HuH-7.5 (cell line): ENCODE measurements at regions not wholly inside any gene's neighbourhood (a gene's known extent, or its start where the extent isn't known, plus 50 kb on each side); places are given as distances from the start of the nearest gene placed in this dataset.

ENCODE experiments used
- DNase-seq: peaks from one replicate; pipeline ENCODE4 v3.0.0; 2011; ENCODE audit warnings: low spot score

DNA sequence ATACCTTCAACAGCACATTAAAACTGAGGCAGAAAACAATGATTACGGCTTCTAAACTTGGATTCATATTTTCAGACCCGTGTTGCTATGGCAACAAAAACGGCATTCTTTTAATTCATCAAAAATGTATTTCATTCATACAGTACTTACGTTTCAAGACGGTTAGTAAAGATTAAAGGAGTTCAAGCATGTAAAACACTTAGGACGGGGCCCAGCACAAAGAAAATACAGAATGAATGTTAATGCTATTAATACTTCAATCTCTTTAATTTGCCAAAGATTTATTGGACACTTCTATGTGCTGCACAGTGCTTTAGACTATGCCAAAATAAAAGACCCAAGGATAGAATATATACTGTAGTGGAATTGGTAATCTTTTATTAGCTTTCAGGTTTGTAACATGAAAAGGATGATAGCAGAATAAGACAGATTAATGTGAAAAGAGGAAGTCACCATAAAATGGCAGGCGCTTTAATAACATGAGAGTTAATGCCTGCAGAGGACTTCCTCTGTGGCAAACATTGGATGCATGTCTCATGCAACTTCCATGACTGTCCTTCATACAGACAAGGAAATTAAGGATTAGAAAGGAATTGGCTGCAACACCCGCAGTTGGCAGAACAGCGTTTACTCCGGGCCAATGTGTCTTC is 201.6 kb upstream of the KLF6 start:
- DNase-seq, result no peak

DNA sequence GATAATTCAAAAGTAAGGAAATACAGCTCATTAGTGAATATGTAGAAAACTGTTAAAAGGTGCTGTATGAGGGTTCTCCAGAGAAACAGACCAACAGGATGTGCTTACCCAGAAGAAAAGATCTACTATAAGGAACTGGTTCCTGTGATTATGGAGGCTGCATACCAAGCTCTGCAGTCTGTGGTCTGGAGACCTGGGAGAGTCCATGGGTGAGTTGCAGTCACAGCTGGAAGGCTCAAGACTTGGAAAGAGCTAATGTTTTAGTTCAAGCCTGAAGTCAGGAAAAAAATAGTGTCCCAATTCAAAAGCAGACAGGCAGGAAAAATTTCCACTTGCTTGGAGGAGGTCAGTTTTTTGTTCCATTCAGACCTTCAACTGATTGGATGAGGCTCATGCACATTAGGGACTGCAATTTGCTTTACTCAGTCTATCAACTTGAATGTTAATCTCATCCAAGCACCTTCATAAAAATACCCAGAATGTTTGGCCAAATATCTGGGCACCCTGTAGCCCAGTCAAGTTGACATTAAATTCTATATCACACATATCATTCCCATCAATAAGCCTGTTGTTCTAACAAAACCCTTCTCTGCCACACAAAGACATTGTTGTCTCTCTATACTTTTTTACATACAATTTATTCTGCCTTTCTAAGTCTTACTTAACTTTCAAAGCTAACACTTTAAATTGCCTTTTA is 197.9 kb upstream of the KLF6 start:
- DNase-seq, result no peak

DNA sequence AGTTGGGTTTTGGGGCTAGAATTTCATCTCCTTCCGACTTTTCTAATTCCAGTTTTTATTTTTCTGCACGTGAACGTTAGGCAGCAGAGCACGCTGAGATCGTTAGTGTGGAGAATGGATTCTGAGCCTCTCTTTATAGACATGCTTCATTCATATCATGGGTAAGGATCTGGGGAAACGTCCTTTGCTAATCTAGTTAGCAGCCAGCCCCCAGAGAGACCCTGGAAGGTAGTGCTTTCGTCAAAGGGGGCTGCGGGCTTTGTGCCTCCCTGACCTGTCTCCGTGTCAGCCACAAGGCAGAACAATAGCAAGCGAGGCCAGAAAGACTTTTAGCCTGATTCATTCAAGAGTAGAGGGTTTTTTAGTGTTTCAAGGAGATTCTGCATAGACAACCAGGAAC is 196.3 kb upstream of the KLF6 start:
- no peak for DNase-seq

DNA sequence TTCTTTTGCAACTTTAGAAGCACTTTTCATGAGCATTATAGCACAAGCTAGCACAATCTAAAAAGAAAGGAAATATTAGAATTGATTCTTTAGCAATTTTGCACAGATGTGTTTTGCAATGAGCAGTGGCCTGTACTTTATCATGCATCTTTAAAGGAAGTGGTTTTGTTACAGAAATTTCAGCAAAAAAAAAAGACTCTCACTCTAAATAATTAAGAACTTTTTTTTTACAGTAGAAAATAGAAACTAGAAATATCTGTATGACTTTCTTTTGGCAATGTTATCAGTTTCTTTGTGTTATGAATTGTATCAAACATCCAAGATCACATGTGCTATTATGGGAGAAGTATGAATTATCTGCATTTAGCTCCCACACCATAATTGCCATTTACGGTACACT is 195.7 kb upstream of the KLF6 start:
- DNase-seq, result no peak

DNA sequence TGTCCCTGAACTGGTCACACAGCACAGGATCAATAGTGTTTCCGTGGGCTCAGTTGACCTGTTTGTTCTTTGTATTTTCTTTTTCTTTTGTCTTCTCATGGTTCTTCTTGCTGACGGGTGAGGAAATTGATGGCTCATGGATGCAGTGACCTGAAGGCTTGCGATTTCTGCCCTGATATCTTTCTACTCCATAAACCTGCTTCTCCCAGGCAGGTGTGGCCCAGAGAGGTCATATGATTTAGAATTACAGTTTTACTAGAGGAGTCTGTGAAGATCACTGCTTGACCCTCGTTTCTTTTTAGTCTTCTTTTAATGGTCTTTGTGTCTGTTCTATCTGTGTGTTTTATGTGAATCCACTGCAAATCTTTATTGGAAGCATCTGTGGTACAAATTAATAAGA is 195.1 kb upstream of the KLF6 start:
- DNase-seq, result no peak

DNA sequence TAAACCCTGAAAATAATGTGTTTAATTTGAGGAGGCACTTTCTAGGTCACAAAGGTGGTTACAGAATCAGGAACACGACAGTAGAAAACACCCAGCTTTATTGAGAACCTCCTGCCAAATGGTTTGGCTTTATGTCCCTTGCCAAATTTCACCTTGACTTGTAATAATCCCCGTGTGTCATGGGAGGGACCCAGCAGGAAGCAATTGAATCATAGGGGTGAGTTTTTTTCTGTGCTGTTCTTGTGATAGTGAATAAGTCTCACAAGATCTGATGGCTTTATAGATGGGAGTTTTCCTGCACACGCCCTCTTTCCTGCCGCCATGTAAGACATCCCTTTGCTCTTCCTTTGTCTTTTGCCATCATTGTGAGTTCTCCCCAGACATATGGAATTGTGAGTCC is 193.8 kb upstream of the KLF6 start:
- no peak for DNase-seq

DNA sequence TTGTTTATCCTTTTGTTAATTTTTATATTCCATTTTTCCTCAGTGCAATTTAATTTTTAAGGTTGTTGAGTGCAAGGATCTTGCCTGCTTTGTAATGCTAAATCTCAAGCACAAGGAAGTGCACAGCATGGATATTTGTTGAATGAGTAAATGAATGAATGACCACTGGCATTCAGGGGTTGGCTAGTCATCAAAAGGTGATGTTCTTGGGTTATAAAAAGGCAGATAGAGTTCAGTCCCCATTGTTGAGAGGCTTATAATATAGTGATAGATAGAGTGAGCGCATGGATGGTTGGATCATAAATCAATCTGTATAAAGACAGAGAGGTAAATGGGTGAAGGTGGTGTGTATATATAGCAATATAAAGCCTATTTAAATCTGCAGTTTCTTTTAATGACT is 193.2 kb upstream of the KLF6 start:
- no peak for DNase-seq

DNA sequence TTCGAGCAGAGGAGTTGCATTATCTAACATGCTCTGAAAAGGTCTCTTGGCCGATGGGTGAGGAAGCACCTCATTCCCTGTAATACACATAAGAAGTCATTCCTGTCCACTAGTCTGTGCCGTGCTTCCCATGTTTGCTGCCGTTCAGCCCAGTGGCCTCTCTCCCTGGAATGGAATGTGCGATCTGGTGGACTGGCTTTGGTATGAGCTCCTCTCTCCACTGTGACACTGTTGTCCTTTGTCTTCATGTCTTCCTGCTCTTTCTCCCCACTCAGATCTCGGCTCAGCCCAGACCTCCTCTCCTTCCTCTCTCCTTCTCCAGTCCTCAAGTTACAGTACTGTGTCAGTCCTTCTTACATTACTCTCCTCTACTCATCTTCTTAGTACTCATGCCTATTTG is 192.8 kb upstream of the KLF6 start:
- DNase-seq, result no peak

DNA sequence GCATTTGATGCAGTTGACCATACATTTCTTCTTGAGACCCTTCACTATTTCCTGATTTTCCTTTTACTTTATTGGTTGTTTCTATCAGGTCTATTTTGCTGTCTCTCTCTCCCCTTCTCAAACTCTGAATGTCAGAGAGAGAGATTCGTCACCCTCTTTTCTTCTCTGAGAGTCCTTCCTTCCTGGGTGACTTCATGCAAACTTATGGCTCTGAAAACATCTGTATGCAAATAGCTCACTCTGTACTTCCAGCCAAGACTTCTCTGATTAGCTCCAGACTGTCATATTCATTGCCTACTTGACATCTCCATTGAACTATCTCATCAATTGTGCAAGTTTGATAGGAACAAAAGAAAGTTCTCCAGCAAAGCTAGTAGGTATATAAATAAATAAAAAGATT is 191.7 kb upstream of the KLF6 start:
- DNase-seq, result no peak

DNA sequence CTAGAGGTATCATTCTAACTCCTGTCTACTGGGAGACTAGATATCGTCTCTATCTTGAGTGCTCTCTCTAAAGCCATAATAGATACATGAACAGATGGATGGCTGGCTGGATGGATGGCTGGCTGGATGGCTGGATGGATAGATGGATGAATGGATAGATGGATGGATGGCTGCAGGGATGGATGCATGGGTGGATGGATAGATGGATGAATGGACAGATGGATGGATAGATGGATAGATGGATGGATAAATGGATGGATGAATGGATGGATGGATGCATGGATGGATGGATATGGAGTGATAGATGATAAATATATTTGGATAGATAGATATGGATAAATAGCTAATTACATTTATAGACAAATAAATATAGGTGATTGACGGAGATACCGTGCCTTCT is 191.2 kb upstream of the KLF6 start:
- no peak for DNase-seq

DNA sequence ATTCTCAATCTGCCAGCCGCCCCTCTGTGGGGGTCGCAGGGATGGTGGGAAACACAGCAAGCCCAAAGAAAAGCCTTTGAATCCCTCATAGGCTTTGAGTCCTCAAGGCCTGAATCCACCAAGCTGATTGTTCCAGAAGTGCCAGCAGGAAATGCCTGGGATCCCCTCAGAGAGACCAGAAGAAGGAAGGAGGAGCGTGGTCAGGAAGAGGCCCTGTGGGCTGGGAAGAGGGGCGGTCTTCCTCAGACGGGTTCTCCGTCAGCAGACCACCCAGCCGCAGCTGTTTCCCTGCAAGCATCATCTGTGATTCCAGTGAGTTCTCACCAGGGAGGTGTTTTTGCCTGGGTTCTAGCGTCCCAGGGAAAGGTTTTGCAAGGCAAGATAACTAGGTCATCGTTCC is 190.0 kb upstream of the KLF6 start:
- no peak for DNase-seq

DNA sequence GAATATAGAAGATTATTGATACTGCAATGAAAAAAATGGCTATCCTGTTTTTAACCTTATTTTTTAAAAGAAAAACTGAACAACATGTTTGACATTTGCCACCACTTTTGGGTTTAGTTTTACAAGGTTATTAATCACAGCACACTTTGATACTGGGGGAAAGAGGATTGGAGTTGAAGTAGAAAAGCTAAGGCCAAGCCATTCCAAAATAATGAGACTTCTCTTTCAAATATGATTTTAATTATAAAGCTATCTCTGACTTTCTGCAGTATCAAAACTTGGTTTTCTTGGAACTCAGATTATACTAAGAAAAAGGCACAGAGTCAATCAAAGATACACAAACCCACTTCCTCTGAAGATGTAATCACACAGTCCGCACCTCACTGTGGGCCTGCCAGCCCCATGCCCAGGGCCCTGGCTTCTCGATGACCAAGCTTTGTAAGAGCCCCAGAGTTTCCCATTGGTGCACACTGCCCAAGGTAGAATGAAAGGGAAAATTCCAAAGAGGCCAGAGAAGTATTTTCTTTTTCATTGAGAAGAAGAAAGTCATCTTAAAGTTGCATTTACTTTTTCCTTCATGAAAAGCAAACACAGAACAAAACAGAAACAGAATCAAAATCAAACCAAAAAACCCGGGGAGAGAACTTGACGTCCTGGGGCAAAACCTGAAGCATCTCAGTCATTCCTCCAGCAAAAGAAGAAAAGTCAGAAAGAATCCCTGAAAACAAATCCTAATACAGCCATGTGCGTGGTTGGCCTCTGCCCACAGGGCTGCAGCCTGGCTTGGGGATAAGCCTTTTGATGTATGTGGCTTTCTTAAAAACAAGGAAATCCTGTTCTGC is 187.7 kb upstream of the KLF6 start:
- DNase-seq, result no peak

DNA sequence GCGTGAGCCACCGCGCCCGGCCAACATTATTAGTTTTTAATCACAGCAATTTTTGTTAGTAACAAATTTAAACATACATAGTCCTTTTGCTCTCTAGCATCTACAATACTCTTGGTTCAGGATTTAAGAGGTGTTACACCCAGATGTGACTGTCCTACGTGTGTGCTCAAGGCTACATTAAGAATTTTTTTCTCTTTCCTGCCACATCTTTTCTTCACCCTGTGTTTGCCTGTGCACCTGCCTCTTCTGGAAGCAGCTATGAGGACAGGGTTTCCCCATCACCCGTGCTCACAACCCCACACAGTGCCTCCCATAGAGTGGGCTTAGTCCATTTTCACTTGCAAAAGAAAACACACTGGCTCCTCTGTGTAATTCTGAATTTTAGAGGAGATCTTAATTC is 186.7 kb upstream of the KLF6 start:
- DNase-seq, result no peak

DNA sequence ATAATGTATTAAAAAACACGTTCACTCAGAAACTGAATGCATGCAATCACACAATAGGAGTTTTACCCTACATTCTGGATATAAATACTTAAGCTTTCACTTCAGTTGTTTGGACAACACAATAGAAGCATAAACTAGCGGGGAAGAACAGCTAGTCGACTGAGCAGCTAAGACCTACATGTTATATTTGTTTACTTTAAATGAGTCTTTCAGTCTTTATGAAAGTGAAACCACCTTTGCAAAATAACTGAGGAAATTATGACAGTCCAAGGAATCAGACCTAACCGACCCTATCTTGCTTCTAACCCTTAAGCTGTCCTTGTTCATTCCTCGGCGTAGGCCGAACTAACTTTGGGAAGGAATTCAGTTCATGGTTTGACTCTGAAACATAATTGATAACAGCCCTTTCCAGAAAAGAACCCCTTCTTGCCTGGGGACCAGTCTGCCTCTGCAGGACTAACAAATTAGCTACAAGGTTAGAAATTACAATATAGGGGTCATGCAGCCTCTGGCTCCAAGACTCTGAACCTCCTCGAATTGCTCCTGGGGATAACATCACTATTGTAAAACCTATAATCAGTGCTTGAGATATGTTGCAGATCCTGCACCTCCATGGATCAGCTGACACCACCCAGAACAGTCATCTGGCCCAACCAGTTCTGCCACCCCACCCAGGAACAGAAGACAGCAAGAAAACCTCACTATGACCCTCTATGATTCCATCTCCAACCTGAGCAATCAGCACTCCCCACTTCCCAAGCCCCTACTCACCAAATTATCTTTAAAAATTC is 185.1 kb upstream of the KLF6 start:
- DNase-seq, result no peak

DNA sequence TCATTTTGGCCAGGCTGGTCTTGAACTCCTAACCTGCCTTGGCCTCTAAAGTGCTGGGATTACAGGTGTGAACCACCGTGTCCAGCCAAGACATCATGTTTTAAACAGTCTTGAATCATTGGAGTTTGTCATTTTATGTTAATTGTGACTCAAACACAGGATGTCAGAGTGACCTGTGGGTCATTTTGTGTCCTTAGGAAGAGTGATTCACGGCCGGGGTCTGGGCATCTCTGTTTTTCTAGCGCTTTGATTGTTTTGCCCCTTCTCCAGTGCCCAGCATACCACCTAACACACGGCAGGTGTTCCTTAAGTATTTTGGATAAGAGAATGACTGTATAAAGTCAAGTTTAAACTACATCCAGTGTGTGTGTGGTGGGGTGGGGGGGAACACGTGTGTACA is 183.7 kb upstream of the KLF6 start:
- DNase-seq, result no peak

DNA sequence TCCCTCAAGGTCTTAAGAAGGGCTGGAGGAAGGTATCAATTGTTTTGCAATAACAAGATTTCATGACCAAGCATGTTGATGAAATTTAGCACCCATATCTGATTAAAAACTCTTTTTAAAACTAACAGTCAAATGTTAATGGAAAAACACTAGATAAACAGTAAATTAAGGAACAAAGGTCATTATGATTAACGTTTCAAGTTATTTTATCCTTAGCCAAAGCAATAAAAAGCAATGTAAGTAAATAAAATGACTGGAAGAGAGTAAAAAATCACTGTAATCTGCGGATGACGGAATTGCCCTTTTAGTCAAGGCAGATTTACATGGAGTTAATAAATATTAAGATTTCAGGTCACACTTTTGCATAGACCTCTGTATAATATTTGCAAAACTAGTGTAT is 179.5 kb upstream of the KLF6 start:
- no peak for DNase-seq

DNA sequence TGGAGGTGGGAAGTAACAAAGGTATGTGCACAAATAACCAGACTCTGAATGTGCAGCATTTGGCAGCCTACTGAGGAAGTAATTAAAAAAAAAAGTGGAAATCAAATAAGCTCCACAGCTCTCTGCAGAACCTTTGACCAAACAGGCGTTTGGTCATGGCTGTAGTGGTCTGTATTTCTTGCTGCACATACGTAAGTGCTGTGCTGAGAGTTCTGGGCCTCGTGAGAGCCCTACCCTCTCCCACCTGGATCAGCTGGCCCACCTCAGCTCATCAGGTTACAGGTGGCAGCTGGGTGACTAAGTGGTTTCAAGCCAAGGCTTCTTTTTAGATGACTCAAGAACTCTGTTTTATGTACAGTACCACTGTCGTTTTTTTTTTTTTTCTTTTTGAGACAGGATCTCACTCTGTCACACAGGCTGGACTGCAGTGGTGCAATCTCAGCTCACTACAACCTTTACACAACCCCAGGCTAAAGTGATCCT is 178.2 kb upstream of the KLF6 start:
- DNase-seq, result no peak

DNA sequence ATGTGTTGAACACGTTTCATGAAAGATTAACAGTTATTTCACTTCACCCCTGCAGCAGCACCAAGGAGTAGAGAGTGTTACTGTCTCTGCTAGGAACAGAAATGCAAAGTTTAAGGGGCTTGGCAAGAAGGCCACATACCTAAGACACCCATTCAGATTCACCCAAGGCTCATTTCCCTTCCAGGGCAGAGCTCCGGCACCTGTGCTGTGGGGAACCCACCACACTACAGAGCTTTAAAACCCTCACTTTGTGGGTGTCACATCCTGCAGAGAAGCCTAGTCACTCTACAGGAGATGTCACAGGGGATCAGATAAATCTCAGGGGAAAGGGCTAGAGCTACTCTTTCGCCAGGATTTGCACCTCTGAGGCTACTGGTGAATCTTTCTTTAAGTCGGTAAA is 176.1 kb upstream of the KLF6 start:
- DNase-seq, result no peak

DNA sequence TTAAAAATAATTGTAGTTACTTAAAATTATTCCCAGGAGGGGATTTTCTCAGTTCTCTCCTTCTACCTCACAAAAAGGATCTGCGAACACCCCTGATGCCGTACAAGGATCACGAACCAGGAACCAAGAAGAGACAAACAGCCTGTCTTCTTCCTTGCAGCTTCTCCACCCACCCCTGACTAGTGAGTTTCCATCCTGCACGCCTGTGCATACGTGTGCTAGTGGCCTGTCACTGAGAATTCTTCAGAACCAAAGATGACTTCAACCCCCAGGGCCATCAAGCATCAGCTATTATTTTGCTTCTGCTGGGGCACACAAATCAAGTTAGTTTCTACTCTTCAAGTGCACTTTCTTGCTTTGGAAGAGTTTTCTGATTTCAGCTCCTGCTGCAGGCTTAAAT is 175.5 kb upstream of the KLF6 start:
- DNase-seq, result no peak

DNA sequence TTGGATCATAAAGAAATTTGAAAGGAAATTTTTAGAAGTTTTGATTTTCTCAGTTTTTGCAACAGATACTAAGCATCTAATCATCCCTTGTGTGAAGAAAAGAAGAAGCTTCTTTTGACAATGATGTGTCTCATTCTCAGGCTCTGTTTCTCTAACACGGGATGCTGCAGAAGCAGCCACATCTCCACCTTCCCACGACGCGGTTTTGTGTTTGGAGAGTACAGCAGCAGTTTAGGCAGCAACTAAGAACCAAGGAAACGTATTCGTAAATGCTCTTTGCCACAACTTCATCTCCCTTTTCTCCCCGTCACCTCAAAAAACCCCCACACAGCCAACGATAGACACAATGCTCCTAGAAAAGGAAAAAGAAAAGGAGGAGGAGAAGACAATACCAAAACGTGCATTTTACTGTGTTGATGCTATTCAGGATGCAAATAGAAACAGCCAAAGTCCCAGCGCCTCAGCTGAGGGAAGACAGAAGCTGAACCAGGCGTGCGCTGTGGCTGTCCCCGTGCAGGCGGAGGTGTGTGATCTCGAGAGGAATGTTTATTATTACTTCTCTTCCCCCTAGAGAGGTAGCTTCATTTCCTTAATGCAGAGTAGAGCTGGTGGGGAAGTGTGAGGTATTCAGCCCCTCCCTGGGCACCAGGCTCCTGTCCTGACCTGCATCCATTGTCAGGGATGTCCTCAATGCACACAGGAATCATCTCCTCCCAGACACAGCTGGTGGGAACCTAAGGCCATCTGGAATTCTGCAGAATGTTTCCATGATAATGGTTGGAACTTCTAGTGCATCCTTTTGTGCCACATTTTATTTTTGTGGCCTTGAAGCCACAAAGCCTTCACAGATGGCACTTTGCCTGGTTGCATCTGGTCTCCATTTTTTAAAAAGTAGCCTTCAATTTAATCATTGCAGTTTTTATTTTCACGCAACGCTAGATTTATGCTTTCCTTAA is 174.6 kb upstream of the KLF6 start:
- no peak for DNase-seq

DNA sequence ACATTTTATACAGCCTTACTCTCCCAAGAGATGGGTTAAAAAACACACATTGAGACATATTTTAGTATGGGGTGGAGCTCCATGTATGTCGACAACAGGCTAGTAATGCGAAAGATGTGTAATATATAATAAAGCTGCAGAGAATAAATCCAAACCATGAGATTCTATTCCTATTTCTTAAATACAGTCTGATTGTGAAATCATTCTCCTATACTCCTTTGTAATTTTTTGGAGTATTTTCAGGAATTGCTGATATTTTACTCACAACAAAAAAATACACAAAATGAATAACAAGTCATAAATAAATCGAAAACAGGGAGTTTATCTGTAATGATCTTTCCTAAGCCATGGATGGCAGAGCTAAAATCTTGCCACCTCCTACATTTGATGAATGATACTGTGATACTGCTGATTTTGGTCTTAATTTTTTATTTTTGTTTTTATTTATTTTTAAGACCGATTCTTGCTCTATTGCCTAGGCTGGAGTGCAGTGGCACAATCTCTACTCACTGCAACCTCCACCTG is 173.5 kb upstream of the KLF6 start:
- DNase-seq, result no peak
